GM21528 (cell line): ENCODE measurements at regions not wholly inside any gene's neighbourhood (a gene's known extent, or its start where the extent isn't known, plus 50 kb on each side); places are given as distances from the start of the nearest gene placed in this dataset.

ENCODE experiments used
- ATAC-seq: cut with Tn5 transposase; IDR thresholded peaks from one replicate; pipeline ENCODE4 v1.9.1; 2021; ENCODE audit warnings: mild to moderate bottlenecking, moderate library complexity; ENCODE audit not compliant: unreplicated experiment, low FRiP score

- ATAC-seq: no peak
Observed at GRCh38 chr14:65866886-65867285, 454.4 kb downstream of the FUT8 start.

DNA sequence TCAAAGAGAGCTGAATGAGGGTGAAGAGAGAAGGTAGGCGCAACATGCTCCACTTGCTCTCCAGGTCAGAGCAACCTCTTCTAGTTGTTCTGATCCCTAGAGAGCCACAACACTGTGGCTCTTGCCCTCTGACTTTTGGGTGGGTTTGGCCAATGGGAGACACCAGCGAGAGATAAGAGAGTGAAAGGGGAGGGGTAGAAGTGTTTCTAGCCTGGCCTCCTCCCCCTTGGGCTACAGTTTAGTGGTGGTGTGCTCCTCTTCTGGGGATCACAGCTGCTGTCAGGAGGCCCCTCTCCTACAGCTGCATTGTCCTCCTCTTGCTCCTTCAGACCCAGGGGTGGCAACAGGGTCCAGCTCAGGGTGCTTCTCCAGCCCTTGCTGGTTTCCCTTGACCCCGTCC lies 454.8 kb downstream of the FUT8 start:
- no peak for ATAC-seq

- ATAC-seq: no peak
Observed at GRCh38 chr14:65872536-65872935, 460.0 kb downstream of the FUT8 start.

- no peak for ATAC-seq
Observed at GRCh38 chr14:65877166-65877565, 464.6 kb downstream of the FUT8 start.

GRCh38 chr14:65877624-65878023 lies 465.1 kb downstream of the FUT8 start:
- ATAC-seq: no peak

DNA sequence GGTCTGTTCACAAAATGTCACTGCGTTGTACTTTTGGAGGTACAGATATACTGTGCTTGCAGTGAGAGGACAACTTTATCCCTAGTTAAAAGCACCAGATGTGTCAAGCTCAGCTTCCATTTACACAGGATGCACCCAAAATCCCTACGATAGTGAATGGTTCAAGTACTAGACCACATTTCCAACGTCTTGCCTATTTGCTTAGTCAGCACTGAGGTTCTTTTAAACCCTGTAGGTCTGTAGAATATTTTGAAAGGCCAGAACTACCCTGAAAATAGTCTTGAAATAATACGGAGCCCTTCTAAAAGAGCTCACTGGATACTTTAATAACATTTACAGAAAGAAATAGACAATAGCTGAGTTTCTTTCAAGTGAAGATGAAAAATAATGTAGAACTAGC lies 466.1 kb downstream of the FUT8 start:
- ATAC-seq: no peak

GRCh38 chr14:65879248-65880009 lies 466.9 kb downstream of the FUT8 start:
- no peak for ATAC-seq

- ATAC-seq: no peak
Observed at GRCh38 chr14:65880507-65880906, 468.0 kb downstream of the FUT8 start.

DNA sequence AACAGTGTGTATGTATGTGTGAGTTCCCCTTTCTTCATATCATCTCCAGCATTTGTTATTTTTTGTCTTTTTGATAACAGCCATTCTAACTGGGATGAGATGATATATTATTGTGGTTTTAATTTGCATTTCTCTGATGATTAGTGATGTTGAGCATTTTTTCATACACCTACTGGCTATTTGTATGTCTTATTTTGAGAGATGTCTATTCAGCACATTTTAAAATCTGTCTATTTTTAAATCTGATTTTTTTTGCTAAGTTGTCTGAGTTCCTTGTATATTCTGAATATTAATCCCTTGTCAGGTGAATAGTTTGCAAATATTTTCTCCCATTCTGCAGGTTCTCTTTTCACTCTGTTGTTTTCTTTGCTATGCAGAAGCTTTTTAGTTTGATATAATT lies 469.1 kb downstream of the FUT8 start:
- no peak for ATAC-seq

DNA sequence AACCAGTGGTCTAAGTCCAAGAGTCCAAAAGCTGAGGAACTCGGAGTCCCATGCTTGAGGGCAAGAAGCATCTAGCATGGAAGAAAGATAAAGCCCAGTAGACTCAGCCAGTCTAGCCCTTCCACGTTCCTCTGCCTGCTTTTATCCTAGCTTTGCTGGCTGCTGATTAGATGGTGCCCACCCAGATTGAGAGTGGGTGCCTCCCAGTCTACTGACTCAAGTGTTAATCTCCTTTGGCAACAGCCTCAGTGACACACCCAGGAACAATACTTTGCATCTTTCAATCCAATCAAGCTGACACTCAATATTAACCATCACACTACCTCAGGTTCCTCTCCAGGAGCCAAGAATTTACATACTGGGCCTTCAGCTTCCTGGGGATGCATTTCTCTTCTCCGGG lies 476.1 kb downstream of the FUT8 start:
- ATAC-seq: no peak

- ATAC-seq: no peak
Observed at GRCh38 chr14:65892315-65892714, 479.8 kb downstream of the FUT8 start.

GRCh38 chr14:65900164-65900563 lies 487.6 kb downstream of the FUT8 start:
- ATAC-seq: no peak

DNA sequence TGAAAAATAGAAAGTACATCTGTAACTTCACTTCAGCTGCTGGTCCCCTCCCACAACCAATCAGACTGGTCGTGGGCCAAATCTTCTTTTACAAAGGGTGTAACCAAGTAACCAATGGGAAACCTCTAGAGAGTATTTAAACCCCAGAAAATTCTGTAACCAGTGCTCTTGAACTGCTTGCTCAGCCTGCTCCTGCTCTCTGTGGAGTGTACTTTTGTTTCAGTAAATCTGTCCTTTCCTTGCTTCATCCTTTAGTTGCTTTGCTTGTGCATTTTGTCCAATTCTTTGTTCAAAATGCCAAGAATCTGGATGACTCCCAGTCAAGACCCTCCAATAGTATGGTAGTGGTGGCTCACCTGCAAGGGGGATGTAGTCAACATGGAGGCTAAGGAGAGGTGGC lies 489.1 kb downstream of the FUT8 start:
- ATAC-seq: no peak

- ATAC-seq: no peak
Observed at GRCh38 chr14:65904988-65905387, 492.5 kb downstream of the FUT8 start.

DNA sequence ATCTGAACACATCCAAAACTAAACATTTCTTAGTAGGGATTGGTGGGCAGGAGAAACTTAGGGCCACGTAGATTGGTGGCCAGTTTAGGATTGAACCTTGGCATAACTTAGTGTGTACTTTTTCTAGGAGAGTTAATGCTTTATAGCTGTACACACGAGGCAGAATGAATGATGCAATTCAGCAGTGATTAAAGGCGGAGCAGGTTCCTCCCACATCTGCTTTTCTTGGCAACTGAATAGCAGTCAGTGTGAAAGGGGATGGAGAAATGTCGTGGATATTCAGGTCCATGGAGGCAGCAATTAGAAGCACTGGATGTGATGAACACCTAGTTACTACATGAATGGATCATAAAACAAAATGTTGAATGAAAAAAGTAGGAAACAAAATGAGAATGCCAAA lies 493.8 kb downstream of the FUT8 start:
- no peak for ATAC-seq

- ATAC-seq: no peak
Observed at GRCh38 chr14:65906948-65907347, 494.4 kb downstream of the FUT8 start.

DNA sequence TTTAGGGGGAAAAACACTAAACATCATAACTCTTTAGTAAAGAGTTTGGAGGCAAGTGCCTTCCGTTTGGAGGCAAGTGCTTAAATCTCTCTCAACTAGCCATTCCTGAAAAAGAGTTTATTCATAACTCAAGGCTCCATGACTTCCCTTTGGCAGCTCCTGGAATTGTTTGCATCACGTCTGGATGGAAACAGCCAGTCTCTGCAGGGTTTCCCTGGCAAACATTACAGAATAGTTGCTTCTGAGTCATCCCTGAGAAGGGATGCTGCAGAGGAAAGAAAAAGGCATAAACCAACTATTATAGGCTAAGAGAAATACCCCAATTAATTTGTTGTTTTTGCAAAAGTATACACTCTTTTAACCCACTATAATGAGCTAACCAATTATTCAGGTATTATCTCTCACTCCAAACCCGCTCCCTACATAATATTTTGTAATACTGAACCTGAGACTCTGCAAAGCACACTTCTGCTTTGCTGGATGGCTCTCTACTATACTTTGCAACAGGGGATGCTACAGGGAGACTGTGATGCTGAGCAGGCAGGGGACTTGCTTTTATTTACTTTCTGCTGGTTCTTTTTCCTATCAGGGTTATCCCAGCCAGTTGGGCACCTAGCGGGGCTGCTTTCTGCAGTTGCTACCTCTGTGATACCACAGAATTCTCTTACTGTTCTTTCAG lies 497.7 kb downstream of the FUT8 start:
- no peak for ATAC-seq

- ATAC-seq: no peak
Observed at GRCh38 chr14:65915125-65915524, 502.6 kb downstream of the FUT8 start.

GRCh38 chr14:65916055-65916454 lies 503.5 kb downstream of the FUT8 start:
- ATAC-seq: no peak

GRCh38 chr14:65920996-65921395 lies 508.5 kb downstream of the FUT8 start:
- no peak for ATAC-seq

DNA sequence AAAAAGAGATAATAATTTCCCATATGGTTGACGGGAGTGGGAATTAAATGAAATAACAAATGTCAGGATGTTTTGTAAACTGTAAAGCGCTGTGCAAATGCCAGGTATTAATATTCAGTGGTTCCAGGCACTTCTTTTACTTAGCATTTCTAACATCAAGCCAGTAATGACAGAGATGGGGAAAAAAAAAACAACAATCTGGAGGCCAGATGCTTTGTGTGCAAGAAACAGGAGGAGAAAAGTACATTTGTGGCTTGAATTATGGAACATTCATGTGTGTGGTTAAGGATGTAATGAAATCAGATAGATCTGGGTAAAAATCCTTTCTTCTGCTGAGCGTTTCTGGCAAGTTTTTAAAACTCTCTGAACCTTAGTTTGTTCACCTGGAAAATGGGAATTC lies 509.6 kb downstream of the FUT8 start:
- ATAC-seq: no peak

DNA sequence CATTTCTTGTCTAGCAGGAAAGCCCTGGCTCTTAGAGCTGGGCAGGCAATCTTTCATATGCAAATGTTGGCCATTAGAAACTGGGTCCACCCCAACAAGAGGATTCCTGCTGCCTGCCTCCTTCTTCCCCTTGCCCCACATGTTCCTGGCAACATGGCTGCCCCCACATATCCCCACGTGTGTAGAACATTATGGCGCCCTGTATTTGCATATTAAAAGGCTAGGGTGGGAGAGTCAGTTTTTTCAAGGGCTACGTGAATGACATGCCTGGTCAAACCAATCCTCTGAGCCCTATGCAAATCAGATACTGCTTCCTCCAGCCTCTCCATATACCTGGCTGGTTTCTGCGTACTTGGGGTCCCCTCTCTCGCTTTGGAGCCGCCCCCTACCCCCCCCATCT lies 514.0 kb downstream of the FUT8 start:
- ATAC-seq: no peak
